ENCODE measurements at regions not wholly inside any gene's neighbourhood (a gene's known extent, or its start where the extent isn't known, plus 50 kb on each side); places are given as distances from the start of the nearest gene placed in this dataset.
A peak's percentile ranks its signal among the peaks of the same experiment; 100 is the strongest.

DNA sequence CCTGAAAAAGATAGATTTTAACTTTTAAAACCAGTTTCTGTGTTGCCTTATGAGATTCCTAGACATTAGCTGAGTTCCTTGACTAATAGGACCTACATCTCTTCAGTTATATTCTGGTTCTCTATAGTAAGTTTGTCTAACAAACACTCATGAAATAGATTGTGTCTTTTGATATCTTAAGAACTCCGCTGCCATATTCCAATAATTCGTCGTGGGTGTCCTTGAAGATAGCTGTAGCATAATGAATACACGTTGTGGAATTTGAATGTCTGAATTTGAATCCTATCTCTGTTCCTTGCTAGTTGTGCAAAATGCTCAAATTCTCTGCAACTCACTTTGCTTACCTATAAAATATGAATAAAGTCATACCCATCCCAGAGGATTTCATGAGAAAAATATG lies 176.8 kb upstream of the COL3A1 start:
- Histone ChIP-seq H3K27me3 (no peaks in the 10 kb centered on the region), H3K4me3 (no peak overlapping the region), H3K9me3 (no peaks in the 10 kb centered on the region), H3K27ac (no peak overlapping the region), H3K36me3 (no peaks in the 10 kb centered on the region), H3K4me1 (no peaks in the 10 kb centered on the region)
- TF ChIP-seq, protein P1, sequence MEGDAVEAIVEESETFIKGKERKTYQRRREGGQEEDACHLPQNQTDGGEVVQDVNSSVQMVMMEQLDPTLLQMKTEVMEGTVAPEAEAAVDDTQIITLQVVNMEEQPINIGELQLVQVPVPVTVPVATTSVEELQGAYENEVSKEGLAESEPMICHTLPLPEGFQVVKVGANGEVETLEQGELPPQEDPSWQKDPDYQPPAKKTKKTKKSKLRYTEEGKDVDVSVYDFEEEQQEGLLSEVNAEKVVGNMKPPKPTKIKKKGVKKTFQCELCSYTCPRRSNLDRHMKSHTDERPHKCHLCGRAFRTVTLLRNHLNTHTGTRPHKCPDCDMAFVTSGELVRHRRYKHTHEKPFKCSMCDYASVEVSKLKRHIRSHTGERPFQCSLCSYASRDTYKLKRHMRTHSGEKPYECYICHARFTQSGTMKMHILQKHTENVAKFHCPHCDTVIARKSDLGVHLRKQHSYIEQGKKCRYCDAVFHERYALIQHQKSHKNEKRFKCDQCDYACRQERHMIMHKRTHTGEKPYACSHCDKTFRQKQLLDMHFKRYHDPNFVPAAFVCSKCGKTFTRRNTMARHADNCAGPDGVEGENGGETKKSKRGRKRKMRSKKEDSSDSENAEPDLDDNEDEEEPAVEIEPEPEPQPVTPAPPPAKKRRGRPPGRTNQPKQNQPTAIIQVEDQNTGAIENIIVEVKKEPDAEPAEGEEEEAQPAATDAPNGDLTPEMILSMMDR (IDR thresholded peaks at IDR 0.05): no peak
- no peak for TF ChIP-seq POLR2A (IDR thresholded peaks at IDR 0.05)
- TF ChIP-seq EP300 (IDR thresholded peaks at IDR 0.05): no peak
- TF ChIP-seq POLR2AphosphoS5 (IDR thresholded peaks at IDR 0.05): no peak
- WGBS, 2 donors: 64 to 71% methylated on average over 4 of the region's 4 CpGs
- ATAC-seq (ENCODE audit: low FRiP score in 2 of 2): no peak
- no peak for DNase-seq

DNA sequence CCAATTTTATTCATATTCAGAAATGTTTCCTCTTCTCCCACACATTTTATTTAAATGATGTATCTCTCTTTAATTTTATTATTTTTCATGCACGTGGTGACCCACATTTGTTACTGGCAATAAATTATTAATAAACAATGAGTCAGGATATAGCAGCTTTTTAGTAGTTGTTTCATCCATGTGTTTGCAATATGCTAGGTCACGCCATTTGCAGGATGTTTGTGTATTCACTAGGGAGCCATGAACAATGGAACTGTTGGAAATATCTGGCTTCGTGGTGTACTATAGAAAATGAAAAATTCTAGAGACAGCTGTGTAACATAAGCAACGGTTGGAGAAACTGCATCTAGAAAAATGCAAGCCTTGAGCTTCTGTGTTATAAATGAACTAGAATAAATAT lies 176.0 kb upstream of the COL3A1 start:
- Histone ChIP-seq H3K27me3 (no peaks in the 10 kb centered on the region), H3K4me1 (no peaks in the 10 kb centered on the region), H3K27ac (no peak overlapping the region), H3K4me3 (no peak overlapping the region), H3K36me3 (no peaks in the 10 kb centered on the region), H3K9me3 (peaks cover 0 to 8% (median 0%) of the 10 kb centered on the region in 4 donors)
- ATAC-seq (ENCODE audit: low FRiP score in 2 of 2) (no peak), DNase-seq (no peak)
- no peak for TF ChIP-seq POLR2A (IDR thresholded peaks at IDR 0.05)
- TF ChIP-seq, protein P1 (IDR thresholded peaks at IDR 0.05): no peak
- TF ChIP-seq EP300 (IDR thresholded peaks at IDR 0.05): no peak
- TF ChIP-seq POLR2AphosphoS5 (IDR thresholded peaks at IDR 0.05): no peak
- WGBS, 2 donors: 45 to 56% methylated on average over 4 of the region's 4 CpGs

DNA sequence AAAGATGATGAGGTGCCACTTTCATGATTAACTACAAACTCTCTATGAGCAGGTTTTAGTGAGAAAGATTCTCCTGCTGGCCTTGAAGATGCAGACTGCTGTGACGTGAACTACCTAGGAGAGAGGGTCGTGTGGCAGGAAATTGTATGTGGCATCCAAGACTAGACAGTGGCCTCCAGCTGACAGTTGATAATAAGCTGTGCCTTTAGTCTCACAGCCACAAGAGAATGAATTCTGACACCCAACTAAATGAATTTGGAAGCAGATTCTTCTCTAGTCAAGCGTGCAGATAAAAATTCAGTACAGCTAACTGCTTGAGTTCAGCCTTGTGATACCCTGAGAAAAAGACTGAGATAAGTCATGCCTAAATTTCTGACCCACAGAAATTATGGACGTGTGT lies 169.0 kb upstream of the COL3A1 start:
- WGBS, 2 donors: 56 to 75% methylated on average over 4 of the region's 4 CpGs
- ATAC-seq (ENCODE audit: low FRiP score in 2 of 2): no peak
- TF ChIP-seq EP300 (IDR thresholded peaks at IDR 0.05) (no peak), POLR2A (IDR thresholded peaks at IDR 0.05) (no peak), POLR2AphosphoS5 (IDR thresholded peaks at IDR 0.05) (no peak)
- TF ChIP-seq, protein P1 (IDR thresholded peaks at IDR 0.05): no peak
- no peak for DNase-seq
- no peaks in the 10 kb centered on the region for H3K36me3 ChIP-seq
- H3K4me3 ChIP-seq: no peak overlapping the region
- no peak overlapping the region for H3K27ac ChIP-seq
- H3K4me1 ChIP-seq: no peaks in the 10 kb centered on the region
- peaks cover 0 to 14% (median 0%) of the 10 kb centered on the region in 4 donors for H3K9me3 ChIP-seq
- H3K27me3 ChIP-seq: no peaks in the 10 kb centered on the region

DNA sequence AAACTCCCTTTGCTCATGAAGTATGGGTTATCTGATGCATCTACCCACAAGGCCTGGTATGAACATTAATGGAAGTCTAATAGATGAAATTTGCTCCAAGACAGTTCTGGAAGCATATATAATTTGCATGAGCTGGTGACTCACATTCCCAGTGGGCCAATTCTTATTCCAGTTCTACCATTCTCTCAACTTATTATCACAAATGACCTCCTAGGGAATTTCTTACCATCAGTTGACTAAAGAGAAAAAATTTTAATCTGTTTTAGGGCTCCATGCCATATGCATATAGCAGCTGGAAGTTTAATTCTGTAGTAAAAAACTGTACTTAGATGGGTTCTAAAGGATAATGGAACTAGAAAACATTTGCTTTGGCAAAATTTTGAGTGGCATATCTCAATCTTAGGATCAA lies 165.2 kb upstream of the COL3A1 start:
- TF ChIP-seq, protein P1 (IDR thresholded peaks at IDR 0.05): no peak
- TF ChIP-seq POLR2AphosphoS5 (IDR thresholded peaks at IDR 0.05) (no peak), EP300 (IDR thresholded peaks at IDR 0.05) (no peak), POLR2A (IDR thresholded peaks at IDR 0.05) (no peak)
- H3K9me3 ChIP-seq: no peaks in the 10 kb centered on the region
- no peak overlapping the region for H3K27ac ChIP-seq
- ATAC-seq (ENCODE audit: low FRiP score in 2 of 2) (no peak), DNase-seq (no peak)
- no peaks in the 10 kb centered on the region for H3K27me3 ChIP-seq
- no peaks in the 10 kb centered on the region for H3K4me1 ChIP-seq
- no peaks in the 10 kb centered on the region for H3K36me3 ChIP-seq
- H3K4me3 ChIP-seq: no peak overlapping the region

DNA sequence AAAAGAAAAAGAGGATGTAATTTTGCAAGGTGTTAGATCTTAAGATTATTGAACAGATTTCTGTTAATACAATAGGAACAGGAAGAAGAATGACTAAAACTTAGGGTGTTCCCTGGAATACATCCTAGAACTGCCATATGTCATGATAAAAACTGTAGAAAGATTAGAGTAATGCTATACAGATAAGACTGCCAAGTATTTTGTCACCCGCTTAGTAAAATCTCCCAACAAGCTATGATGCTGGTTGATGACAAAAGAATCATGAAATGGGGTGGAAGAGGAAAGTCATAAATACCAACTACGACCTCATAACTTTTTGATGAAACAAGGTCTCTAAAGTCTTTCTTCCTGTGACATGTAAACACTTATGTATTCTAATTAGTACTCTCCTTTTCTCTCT lies 163.6 kb upstream of the COL3A1 start:
- TF ChIP-seq POLR2A (IDR thresholded peaks at IDR 0.05) (no peak), POLR2AphosphoS5 (IDR thresholded peaks at IDR 0.05) (no peak), EP300 (IDR thresholded peaks at IDR 0.05) (no peak)
- TF ChIP-seq, protein P1 (IDR thresholded peaks at IDR 0.05): no peak
- WGBS, 2 donors: 84 to 87% methylated on average over 2 of the region's 2 CpGs

More for the DNA sequence above, 163.6 kb upstream of the COL3A1 start:
- Histone ChIP-seq H3K36me3 (no peaks in the 10 kb centered on the region), H3K9me3 (no peaks in the 10 kb centered on the region), H3K27ac (no peak overlapping the region), H3K27me3 (no peaks in the 10 kb centered on the region), H3K4me3 (no peak overlapping the region), H3K4me1 (no peaks in the 10 kb centered on the region)
- DNase-seq (no peak), ATAC-seq (ENCODE audit: low FRiP score in 2 of 2) (peak in 1 of 2 donors; percentile 64)

Data from upper lobe of left lung (tissue), 6 donors.